ENCODE measurements at regions not wholly inside any gene's neighbourhood (a gene's known extent, or its start where the extent isn't known, plus 50 kb on each side); places are given as distances from the start of the nearest gene placed in this dataset.

DNA sequence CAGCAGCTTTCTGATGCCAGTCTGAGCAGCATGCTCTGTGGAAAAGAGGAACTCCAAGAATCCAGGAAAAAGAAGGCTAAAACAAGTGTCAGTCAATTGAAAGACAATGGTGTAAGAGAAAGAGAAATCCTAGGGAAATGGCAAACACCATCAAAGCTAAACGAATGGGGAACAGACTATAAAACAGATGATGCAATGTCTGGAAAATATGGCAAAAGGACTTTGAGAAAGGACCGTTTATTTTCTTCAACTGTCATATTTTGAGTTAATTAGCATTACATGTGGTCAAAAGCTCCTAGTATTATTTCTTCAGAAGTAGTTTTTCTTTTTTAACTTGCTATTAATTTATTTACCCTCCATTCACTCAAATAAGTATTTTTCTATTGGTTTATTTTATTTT, 465.2 kb downstream of the LRRC70 start:
- no peak for DNase-seq
- H3K27ac Mint-ChIP-seq (ENCODE audit: unreplicated experiment) = no peak overlapping the region
- no peaks in the 10 kb centered on the region for H3K9me3 Mint-ChIP-seq (ENCODE audit: unreplicated experiment)
- peaks cover 2% of the 10 kb centered on the region for H3K27me3 Mint-ChIP-seq (ENCODE audit: unreplicated experiment)
- H3K4me1 Mint-ChIP-seq (ENCODE audit: low read depth, unreplicated experiment) = no peaks in the 10 kb centered on the region
- no peak for TF ChIP-seq CTCF (IDR thresholded peaks at IDR 0.05; ENCODE audit: partially characterized antibody, unreplicated experiment)
- H3K36me3 Mint-ChIP-seq (ENCODE audit: unreplicated experiment) = no peaks in the 10 kb centered on the region
- H3K4me3 Mint-ChIP-seq (ENCODE audit: unreplicated experiment) = no peak overlapping the region

DNA sequence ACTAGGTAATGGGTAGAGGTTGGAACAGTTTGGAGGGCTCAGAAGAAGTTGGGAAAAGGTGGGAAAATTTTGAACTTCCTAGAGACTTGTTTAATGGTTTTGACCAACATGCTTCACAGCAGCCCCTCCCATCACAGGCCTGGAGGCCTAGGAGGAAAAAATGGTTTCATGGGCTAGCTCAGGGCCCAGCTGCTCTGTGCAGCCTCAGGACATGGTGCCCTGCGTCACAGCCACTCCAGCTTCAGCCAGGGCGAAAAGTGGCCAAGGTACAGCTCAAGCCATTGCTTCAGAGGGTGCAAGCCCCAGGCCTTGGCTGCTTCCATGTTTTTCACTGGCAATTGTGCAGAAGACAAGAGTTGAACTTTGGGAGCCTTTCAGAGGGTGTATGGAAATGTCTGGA, 453.7 kb downstream of the LRRC70 start:
- no peaks in the 10 kb centered on the region for H3K27me3 Mint-ChIP-seq (ENCODE audit: unreplicated experiment)
- H3K27ac Mint-ChIP-seq (ENCODE audit: unreplicated experiment) = no peak overlapping the region
- peaks cover 2% of the 10 kb centered on the region for H3K9me3 Mint-ChIP-seq (ENCODE audit: unreplicated experiment)
- H3K4me1 Mint-ChIP-seq (ENCODE audit: low read depth, unreplicated experiment) = no peaks in the 10 kb centered on the region
- H3K4me3 Mint-ChIP-seq (ENCODE audit: unreplicated experiment) = no peak overlapping the region
- no peak for TF ChIP-seq CTCF (IDR thresholded peaks at IDR 0.05; ENCODE audit: partially characterized antibody, unreplicated experiment)
- H3K36me3 Mint-ChIP-seq (ENCODE audit: unreplicated experiment) = peaks cover 33% of the 10 kb centered on the region
- DNase-seq = no peak

GRCh38 chr5:63029891-63030290, 451.3 kb downstream of the LRRC70 start:
- no peak for DNase-seq
- Mint-ChIP-seq H3K36me3 (ENCODE audit: unreplicated experiment) (peaks cover 33% of the 10 kb centered on the region), H3K4me3 (ENCODE audit: unreplicated experiment) (no peak overlapping the region), H3K27ac (ENCODE audit: unreplicated experiment) (no peak overlapping the region), H3K27me3 (ENCODE audit: unreplicated experiment) (no peaks in the 10 kb centered on the region), H3K4me1 (ENCODE audit: low read depth, unreplicated experiment) (no peaks in the 10 kb centered on the region), H3K9me3 (ENCODE audit: unreplicated experiment) (peaks cover 2% of the 10 kb centered on the region)
- no peak for TF ChIP-seq CTCF (IDR thresholded peaks at IDR 0.05; ENCODE audit: partially characterized antibody, unreplicated experiment)

- no peak overlapping the region for H3K27ac Mint-ChIP-seq (ENCODE audit: unreplicated experiment)
- H3K4me1 Mint-ChIP-seq (ENCODE audit: low read depth, unreplicated experiment) = no peaks in the 10 kb centered on the region
- no peaks in the 10 kb centered on the region for H3K27me3 Mint-ChIP-seq (ENCODE audit: unreplicated experiment)
- H3K4me3 Mint-ChIP-seq (ENCODE audit: unreplicated experiment) = no peak overlapping the region
- H3K9me3 Mint-ChIP-seq (ENCODE audit: unreplicated experiment) = no peaks in the 10 kb centered on the region
- H3K36me3 Mint-ChIP-seq (ENCODE audit: unreplicated experiment) = no peaks in the 10 kb centered on the region
- DNase-seq = no peak
- TF ChIP-seq CTCF (IDR thresholded peaks at IDR 0.05; ENCODE audit: partially characterized antibody, unreplicated experiment) = no peak
Observed at GRCh38 chr5:63025679-63026078, 447.1 kb downstream of the LRRC70 start.

DNA sequence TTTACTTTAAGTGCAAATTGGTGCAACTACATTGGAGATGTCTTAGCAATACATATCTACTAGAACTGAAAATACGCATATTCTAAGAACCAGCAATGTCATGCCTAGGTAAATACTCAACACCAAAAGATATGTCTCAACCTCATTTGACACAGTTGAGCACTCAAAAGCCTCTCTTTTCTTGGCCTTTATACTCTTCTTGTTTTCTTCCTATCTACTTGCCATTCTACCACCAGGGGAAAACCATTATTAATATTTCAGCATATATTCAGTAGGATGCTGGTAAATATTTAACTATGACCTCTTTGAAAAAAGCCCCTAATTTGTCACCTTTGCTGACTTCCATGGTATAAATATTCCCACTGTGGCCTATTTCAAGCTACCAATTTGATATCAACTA, 443.8 kb downstream of the LRRC70 start:
- Mint-ChIP-seq H3K36me3 (ENCODE audit: unreplicated experiment) (no peaks in the 10 kb centered on the region), H3K4me3 (ENCODE audit: unreplicated experiment) (no peak overlapping the region), H3K9me3 (ENCODE audit: unreplicated experiment) (no peaks in the 10 kb centered on the region), H3K27ac (ENCODE audit: unreplicated experiment) (no peak overlapping the region), H3K27me3 (ENCODE audit: unreplicated experiment) (no peaks in the 10 kb centered on the region), H3K4me1 (ENCODE audit: low read depth, unreplicated experiment) (no peaks in the 10 kb centered on the region)
- DNase-seq = no peak
- TF ChIP-seq CTCF (IDR thresholded peaks at IDR 0.05; ENCODE audit: partially characterized antibody, unreplicated experiment) = no peak

Measured in glutamatergic neuron (in vitro differentiated cells).